ENCODE measurements at regions not wholly inside any gene's neighbourhood (a gene's known extent, or its start where the extent isn't known, plus 50 kb on each side); places are given as distances from the start of the nearest gene placed in this dataset.

- no peak for TF ChIP-seq CTCF (IDR thresholded peaks at IDR 0.05)
- TF ChIP-seq EP300 (IDR thresholded peaks at IDR 0.05), result no peak
These were observed 207.1 kb upstream of the PFN2 start for GRCh38 chr3:150177673-150178381.
